CD8-positive, alpha-beta memory T cell (primary cell): ENCODE measurements at regions not wholly inside any gene's neighbourhood (a gene's known extent, or its start where the extent isn't known, plus 50 kb on each side); places are given as distances from the start of the nearest gene placed in this dataset.

Experiments used
- CTCF ChIA-PET: fragments of 350-600 bp; sonication (Branson Sonifier 250); formaldehyde crosslinking; loops from one replicate; lab custom pipeline; 2021; ENCODE audit warnings: antibody characterized with exemption; lab: Charles Lee
- POLR2A ChIA-PET: fragments of 350-600 bp; sonication (Branson Sonifier 250); formaldehyde crosslinking; loops from one replicate; lab custom pipeline; 2021; ENCODE audit warnings: antibody characterized with exemption; lab: Charles Lee
- DNase-seq, 5 donors: peaks; one replicate each; pipeline versions ENCODE4 v3.0.0 to v3.0.0-alpha.2; 2020 to 2022; ENCODE audit warnings: mixed read lengths in 1 of 5
- H3K27ac ChIP-seq: one replicate; pipeline ENCODE4 v1.7.0; 2013; ENCODE audit warnings: low read depth, mild to moderate bottlenecking, low read length, moderate library complexity
- H3K27me3 ChIP-seq: 2 replicates; pipeline ENCODE4 v1.7.0; 2013; ENCODE audit warnings: low read length, mild to moderate bottlenecking; ENCODE audit not compliant: insufficient read depth, poor library complexity, severe bottlenecking
- H3K36me3 ChIP-seq: 2 replicates; pipeline ENCODE4 v1.7.0; 2013; ENCODE audit warnings: mild to moderate bottlenecking, low read length, moderate library complexity; ENCODE audit not compliant: insufficient read depth
- H3K4me1 ChIP-seq: 2 replicates; pipeline ENCODE4 v1.7.0; 2013; ENCODE audit warnings: mild to moderate bottlenecking, low read length, moderate library complexity; ENCODE audit not compliant: insufficient read depth
- H3K4me3 ChIP-seq: 2 replicates; pipeline ENCODE4 v1.7.0; 2013; ENCODE audit warnings: mild to moderate bottlenecking, low read length
- H3K9me3 ChIP-seq: 2 replicates; pipeline ENCODE4 v1.7.0; 2013; ENCODE audit warnings: mild to moderate bottlenecking, low read length
- H3K27ac Mint-ChIP-seq, 8 donors: one replicate each; pipeline ENCODE4 v1.8.0; 2020 to 2021; ENCODE audit warnings: mixed read lengths in 8 of 8, mild to moderate bottlenecking in 6 of 8, inconsistent platforms in 3 of 8, moderate library complexity in 3 of 8
- H3K27me3 Mint-ChIP-seq, 2 donors: one replicate each; pipeline ENCODE4 v1.8.0; 2020 to 2021; ENCODE audit warnings: mixed read lengths in 2 of 2, mild to moderate bottlenecking in 1 of 2, moderate library complexity in 1 of 2
- H3K36me3 Mint-ChIP-seq, 3 donors: one replicate each; pipeline ENCODE4 v1.8.0; 2020 to 2021; ENCODE audit warnings: mixed read lengths in 3 of 3, inconsistent platforms in 1 of 3, mild to moderate bottlenecking in 1 of 3
- H3K4me1 Mint-ChIP-seq, 3 donors: one replicate each; pipeline ENCODE4 v1.8.0; 2020 to 2021; ENCODE audit warnings: mixed read lengths in 3 of 3, inconsistent platforms in 1 of 3, mild to moderate bottlenecking in 1 of 3
- H3K4me3 Mint-ChIP-seq, 7 donors: one replicate each; pipeline ENCODE4 v1.8.0; 2020 to 2021; ENCODE audit warnings: mixed read lengths in 7 of 7, mild to moderate bottlenecking in 6 of 7, moderate library complexity in 4 of 7, inconsistent platforms in 2 of 7
- H3K9me3 Mint-ChIP-seq, 5 donors: one replicate each; pipeline ENCODE4 v1.8.0; 2020 to 2022; ENCODE audit warnings: mixed read lengths in 5 of 5, mild to moderate bottlenecking in 3 of 5, moderate library complexity in 2 of 5, inconsistent platforms in 1 of 5

DNA sequence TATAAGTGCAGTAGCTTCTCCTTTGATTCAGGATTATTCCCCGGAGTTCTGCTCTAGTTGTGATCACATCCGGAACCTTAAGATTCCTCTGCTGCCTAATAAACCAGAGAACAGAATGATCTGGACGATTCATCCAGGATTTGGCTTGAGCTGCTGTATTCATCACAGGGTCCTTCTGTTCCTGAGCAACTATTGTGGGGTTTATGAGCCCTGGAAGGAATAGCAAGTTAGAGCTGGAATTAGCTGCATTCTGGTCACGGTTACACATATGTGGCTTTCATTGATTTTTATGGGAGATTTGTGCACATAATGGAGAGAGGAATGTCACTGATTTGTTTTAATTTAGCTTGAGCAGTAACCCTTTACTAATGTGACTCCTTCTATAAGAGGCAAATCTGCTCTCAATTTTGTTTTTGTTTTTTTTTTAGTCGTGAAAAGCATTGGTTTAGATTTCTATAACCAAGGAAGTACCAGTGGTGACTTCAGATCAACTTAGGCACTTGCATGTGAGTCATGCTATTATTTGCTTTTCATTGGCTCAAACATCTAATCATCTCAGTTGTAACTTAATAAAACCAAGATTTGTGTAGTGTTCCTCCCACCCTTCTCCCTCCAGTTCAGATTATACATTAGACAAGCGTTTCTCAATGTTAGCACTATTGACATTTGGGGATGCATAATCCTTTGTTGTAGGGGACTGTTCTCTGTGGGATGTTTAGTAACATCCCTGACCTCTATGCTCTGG is 148.5 kb downstream of the OTOL1 start:
- Histone ChIP-seq H3K27ac (no peak overlapping the region), H3K4me1 (no peaks in the 10 kb centered on the region), H3K36me3 (no peaks in the 10 kb centered on the region), H3K9me3 (no peaks in the 10 kb centered on the region), H3K27me3 (no peaks in the 10 kb centered on the region), H3K4me3 (no peak overlapping the region)
- no peak overlapping the region for H3K4me3 Mint-ChIP-seq
- H3K36me3 Mint-ChIP-seq: no peaks in the 10 kb centered on the region
- peaks cover 0 to 4% (median 0%) of the 10 kb centered on the region in 5 donors for H3K9me3 Mint-ChIP-seq
- DNase-seq: no peak
- ChIA-PET POLR2A (no interaction called here), CTCF (no interaction called here)
- H3K27me3 Mint-ChIP-seq: no peaks in the 10 kb centered on the region
- H3K4me1 Mint-ChIP-seq: no peaks in the 10 kb centered on the region
- no peak overlapping the region for H3K27ac Mint-ChIP-seq

DNA sequence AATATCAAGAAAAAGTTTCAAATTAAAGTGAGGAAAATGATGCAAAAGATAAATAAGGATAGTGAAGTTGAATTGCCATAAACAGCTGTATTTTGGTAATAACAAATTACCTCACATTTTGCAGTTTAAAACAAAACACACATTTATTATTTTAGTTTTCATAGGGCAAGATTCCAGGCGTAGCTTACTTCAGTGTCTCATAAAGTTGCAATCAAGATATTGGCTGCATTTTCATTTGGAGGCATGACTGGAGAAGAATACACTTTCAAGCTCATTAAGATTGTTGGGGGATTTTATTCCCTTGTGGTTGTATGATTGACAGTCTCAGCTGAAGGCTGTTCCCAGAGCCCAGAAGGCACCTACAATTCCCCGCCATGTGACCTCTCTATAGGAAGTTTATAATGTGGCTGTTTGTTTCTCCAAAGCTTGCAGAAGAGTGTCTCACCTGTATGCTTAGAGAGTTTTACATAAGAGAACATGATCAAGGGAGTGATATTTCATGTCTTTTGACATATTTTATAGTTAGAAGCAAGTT is 151.4 kb downstream of the OTOL1 start:
- Histone ChIP-seq H3K27me3 (no peaks in the 10 kb centered on the region), H3K9me3 (no peaks in the 10 kb centered on the region), H3K36me3 (no peaks in the 10 kb centered on the region), H3K27ac (no peak overlapping the region), H3K4me3 (no peak overlapping the region), H3K4me1 (no peaks in the 10 kb centered on the region)
- no peak for DNase-seq
- Mint-ChIP-seq H3K4me3 (no peak overlapping the region), H3K36me3 (no peaks in the 10 kb centered on the region), H3K27ac (no peak overlapping the region), H3K4me1 (no peaks in the 10 kb centered on the region), H3K27me3 (no peaks in the 10 kb centered on the region), H3K9me3 (peaks cover 2 to 11% (median 4%) of the 10 kb centered on the region in 5 donors)
- POLR2A ChIA-PET: no interaction called here
- CTCF ChIA-PET: interaction anchor here (1.2 kb wide), 1 partner anchor 20 kb away, joined by 3 read pairs; no protein-coding TSS in a partner anchor

DNA sequence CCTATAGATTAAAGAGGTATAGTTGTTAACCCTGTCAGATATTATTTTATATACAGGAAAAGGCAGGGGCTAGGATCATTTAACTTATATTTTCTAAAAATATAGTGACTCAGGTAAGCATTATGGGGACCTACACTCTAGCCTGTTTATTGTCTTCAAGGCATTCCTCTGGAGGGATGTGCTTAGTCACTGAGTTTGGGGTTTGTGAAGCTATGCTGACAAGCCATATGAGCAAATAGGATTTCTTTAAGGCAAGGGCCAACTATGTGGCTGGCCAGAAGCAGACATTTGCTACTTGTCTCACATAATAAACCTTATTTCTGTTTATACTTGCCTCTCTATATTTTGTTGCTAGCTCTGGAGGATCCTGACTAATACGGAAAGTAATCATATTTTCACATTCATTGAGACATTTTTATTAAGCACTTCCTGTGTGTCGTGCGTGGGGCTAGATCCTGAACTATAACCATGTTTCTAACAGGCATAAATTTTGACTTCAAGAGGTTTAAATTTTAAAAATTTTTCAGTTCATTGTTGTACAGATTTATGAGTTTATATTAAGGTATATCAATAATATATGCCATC is 153.4 kb downstream of the OTOL1 start:
- H3K9me3 Mint-ChIP-seq: peaks cover 2 to 14% (median 5%) of the 10 kb centered on the region in 5 donors

DNA sequence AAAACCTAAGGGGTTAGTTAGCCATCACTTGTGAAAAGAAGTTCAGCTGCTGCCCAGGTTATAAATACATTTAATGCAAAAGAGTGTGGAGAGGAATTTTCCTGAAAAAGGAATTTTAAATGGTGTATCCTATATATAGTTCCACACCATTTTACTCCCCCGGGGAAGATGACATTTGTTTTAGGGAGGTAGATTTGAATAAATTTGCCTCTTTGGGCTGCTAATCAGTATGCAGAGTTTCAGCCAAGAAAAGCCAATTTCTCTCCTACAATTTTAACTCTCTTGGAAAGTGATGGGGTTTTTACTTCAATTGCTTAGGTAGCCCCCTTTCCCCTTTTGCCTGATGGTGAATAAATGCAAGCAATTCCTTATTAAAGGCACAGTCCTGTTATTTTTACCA is 161.2 kb downstream of the OTOL1 start:
- H3K27ac ChIP-seq: no peak overlapping the region
- Mint-ChIP-seq H3K27me3 (no peaks in the 10 kb centered on the region), H3K27ac (no peak overlapping the region), H3K4me3 (no peak overlapping the region), H3K9me3 (peaks cover 0 to 12% (median 3%) of the 10 kb centered on the region in 5 donors), H3K36me3 (peaks cover 0 to 2% (median 0%) of the 10 kb centered on the region in 3 donors), H3K4me1 (no peaks in the 10 kb centered on the region)
- CTCF ChIA-PET: no interaction called here
- POLR2A ChIA-PET: no interaction called here
- no peaks in the 10 kb centered on the region for H3K9me3 ChIP-seq
- no peaks in the 10 kb centered on the region for H3K36me3 ChIP-seq
- no peaks in the 10 kb centered on the region for H3K27me3 ChIP-seq
- no peak for DNase-seq
- no peaks in the 10 kb centered on the region for H3K4me1 ChIP-seq
- H3K4me3 ChIP-seq: no peak overlapping the region

More for the DNA sequence above, 153.4 kb downstream of the OTOL1 start:
- ChIA-PET POLR2A (no interaction called here), CTCF (no interaction called here)
- Histone ChIP-seq H3K4me1 (no peaks in the 10 kb centered on the region), H3K36me3 (no peaks in the 10 kb centered on the region), H3K27ac (no peak overlapping the region), H3K4me3 (no peak overlapping the region), H3K9me3 (no peaks in the 10 kb centered on the region), H3K27me3 (no peaks in the 10 kb centered on the region)
- Mint-ChIP-seq H3K4me3 (no peak overlapping the region), H3K27ac (no peak overlapping the region), H3K36me3 (no peaks in the 10 kb centered on the region), H3K27me3 (no peaks in the 10 kb centered on the region), H3K4me1 (no peaks in the 10 kb centered on the region)
- no peak for DNase-seq

DNA sequence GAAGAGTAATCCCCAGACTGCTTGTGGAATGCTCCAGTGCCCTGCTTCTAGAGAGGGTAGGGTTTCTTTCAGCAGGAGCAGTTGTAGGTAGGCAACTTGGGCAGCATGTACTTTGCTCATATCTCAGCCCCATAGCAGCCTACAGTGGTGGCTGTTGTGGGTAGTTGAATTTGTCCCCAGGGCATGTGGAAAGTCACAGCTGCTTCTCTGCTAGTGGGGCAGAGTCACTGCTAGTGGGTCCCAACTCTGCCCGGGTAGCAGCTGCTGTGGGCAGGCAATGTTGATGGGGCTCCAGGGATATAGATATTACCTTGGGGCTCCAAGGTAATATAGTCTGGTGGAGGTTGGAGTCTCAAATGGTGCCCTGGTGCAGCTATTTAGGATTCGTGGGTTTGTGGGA is 174.5 kb downstream of the OTOL1 start:
- H3K4me1 ChIP-seq: no peaks in the 10 kb centered on the region
- Mint-ChIP-seq H3K27ac (no peak overlapping the region), H3K4me3 (no peak overlapping the region), H3K27me3 (no peaks in the 10 kb centered on the region), H3K9me3 (peaks cover 3 to 34% (median 7%) of the 10 kb centered on the region in 5 donors), H3K4me1 (no peaks in the 10 kb centered on the region), H3K36me3 (no peaks in the 10 kb centered on the region)
- ChIA-PET POLR2A (no interaction called here), CTCF (no interaction called here)
- DNase-seq: no peak
- no peak overlapping the region for H3K4me3 ChIP-seq
- H3K27me3 ChIP-seq: no peaks in the 10 kb centered on the region
- no peaks in the 10 kb centered on the region for H3K36me3 ChIP-seq
- no peak overlapping the region for H3K27ac ChIP-seq
- H3K9me3 ChIP-seq: no peaks in the 10 kb centered on the region

DNA sequence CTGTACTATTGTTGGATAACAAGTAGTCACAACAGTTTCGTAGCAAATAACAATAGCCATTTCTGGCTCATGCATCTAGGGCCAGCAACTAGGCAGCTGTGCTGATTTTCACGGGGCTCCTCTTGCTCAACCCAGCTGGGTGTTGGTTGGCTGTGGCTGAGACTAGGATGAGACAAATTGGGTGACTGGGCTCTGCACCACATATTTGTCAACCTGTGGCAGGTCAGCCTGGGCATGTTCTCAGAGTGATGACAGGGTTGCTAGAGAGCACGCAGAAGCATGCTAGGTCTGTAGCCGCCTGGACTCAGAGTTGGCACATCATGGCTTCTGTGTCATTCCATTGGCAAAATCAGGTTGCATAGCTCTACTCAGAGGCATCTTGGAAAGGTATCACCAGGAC is 175.9 kb downstream of the OTOL1 start:
- H3K9me3 ChIP-seq: no peaks in the 10 kb centered on the region
- DNase-seq: no peak
- ChIA-PET CTCF (no interaction called here), POLR2A (no interaction called here)
- no peak overlapping the region for H3K27ac Mint-ChIP-seq
- no peaks in the 10 kb centered on the region for H3K27me3 Mint-ChIP-seq
- H3K4me3 ChIP-seq: no peak overlapping the region
- no peaks in the 10 kb centered on the region for H3K27me3 ChIP-seq
- H3K9me3 Mint-ChIP-seq: peaks cover 3 to 25% (median 7%) of the 10 kb centered on the region in 5 donors
- no peaks in the 10 kb centered on the region for H3K36me3 Mint-ChIP-seq
- no peaks in the 10 kb centered on the region for H3K36me3 ChIP-seq
- no peak overlapping the region for H3K4me3 Mint-ChIP-seq
- no peaks in the 10 kb centered on the region for H3K4me1 ChIP-seq
- no peaks in the 10 kb centered on the region for H3K4me1 Mint-ChIP-seq
- H3K27ac ChIP-seq: no peak overlapping the region

DNA sequence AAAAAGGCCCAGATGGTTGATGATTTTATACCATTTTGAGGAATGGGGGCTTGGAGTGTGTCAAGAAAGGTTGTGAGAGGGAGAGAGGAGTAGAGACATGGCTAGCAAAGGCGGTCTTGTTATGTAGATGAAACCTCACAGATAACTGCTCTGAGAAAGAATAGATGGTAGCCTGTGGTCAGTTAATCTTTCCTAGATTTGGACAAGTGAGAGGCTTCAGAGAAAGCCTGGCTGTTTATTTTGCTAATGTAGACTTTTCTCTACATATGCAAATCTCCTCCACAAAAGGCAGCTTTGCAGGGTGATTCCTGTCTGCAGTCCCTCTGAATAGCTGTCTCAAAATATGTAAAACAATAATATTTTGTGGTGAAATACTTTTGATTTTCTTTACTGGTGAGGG is 177.3 kb downstream of the OTOL1 start:
- CTCF ChIA-PET: no interaction called here

DNA sequence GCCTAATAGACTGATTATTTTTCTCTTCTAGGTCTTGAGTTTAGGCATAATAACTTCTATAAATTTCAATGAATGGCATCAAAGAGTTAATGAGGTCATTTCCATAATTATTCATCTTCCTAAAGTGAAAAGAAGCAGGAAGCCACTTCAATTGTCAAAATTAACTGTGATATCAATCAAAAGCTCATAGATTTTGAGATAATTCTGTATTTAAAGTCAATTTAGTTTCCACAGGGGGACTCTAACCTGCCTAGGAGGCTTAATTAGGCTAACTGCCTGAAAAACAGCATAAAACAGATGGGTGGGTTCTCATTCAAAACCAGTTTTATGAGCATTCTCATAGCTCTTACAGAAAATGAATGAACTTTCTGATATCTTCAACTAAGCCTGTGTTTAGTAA is 177.8 kb downstream of the OTOL1 start:
- Mint-ChIP-seq H3K36me3 (no peaks in the 10 kb centered on the region), H3K27ac (no peak overlapping the region), H3K4me3 (no peak overlapping the region), H3K9me3 (peaks cover 0 to 10% (median 7%) of the 10 kb centered on the region in 5 donors), H3K27me3 (no peaks in the 10 kb centered on the region), H3K4me1 (no peaks in the 10 kb centered on the region)
- Histone ChIP-seq H3K27me3 (no peaks in the 10 kb centered on the region), H3K27ac (no peak overlapping the region), H3K36me3 (no peaks in the 10 kb centered on the region), H3K9me3 (no peaks in the 10 kb centered on the region), H3K4me3 (no peak overlapping the region), H3K4me1 (no peaks in the 10 kb centered on the region)
- CTCF ChIA-PET: no interaction called here
- no peak for DNase-seq
- POLR2A ChIA-PET: no interaction called here

More for the DNA sequence above, 177.3 kb downstream of the OTOL1 start:
- Mint-ChIP-seq H3K27me3 (no peaks in the 10 kb centered on the region), H3K4me3 (no peak overlapping the region), H3K4me1 (no peaks in the 10 kb centered on the region), H3K9me3 (peaks cover 0 to 14% (median 7%) of the 10 kb centered on the region in 5 donors), H3K27ac (no peak overlapping the region), H3K36me3 (no peaks in the 10 kb centered on the region)
- no peaks in the 10 kb centered on the region for H3K9me3 ChIP-seq
- DNase-seq: no peak
- H3K36me3 ChIP-seq: no peaks in the 10 kb centered on the region
- no peaks in the 10 kb centered on the region for H3K27me3 ChIP-seq
- no peak overlapping the region for H3K4me3 ChIP-seq
- POLR2A ChIA-PET: no interaction called here
- no peak overlapping the region for H3K27ac ChIP-seq
- no peaks in the 10 kb centered on the region for H3K4me1 ChIP-seq
